ENCODE measurements at regions not wholly inside any gene's neighbourhood (a gene's known extent, or its start where the extent isn't known, plus 50 kb on each side); places are given as distances from the start of the nearest gene placed in this dataset.

- DNase-seq = no peak
Measured at GRCh38 chr2:143906850-143907249, 613.1 kb downstream of the ZEB2 start.

GRCh38 chr2:143905587-143905986 lies 614.3 kb downstream of the ZEB2 start:
- no peak for DNase-seq

GRCh38 chr2:143903172-143903856 lies 616.6 kb downstream of the ZEB2 start:
- no peak for DNase-seq

GRCh38 chr2:143901185-143901842 lies 618.6 kb downstream of the ZEB2 start:
- no peak for DNase-seq

- DNase-seq = no peak
Measured at GRCh38 chr2:143899987-143900386, 619.9 kb downstream of the ZEB2 start.

GRCh38 chr2:143893371-143893770 lies 626.5 kb downstream of the ZEB2 start:
- no peak for DNase-seq

GRCh38 chr2:143891879-143892308 lies 628.0 kb downstream of the ZEB2 start:
- no peak for DNase-seq

- no peak for DNase-seq
Measured at GRCh38 chr2:143890798-143891197, 629.1 kb downstream of the ZEB2 start.

- DNase-seq = no peak
Measured at GRCh38 chr2:143889216-143889615, 630.7 kb downstream of the ZEB2 start.

- DNase-seq = no peak
Measured at GRCh38 chr2:143885461-143885860, 634.5 kb downstream of the ZEB2 start.

GRCh38 chr2:143881246-143881645 lies 638.7 kb downstream of the ZEB2 start:
- DNase-seq = no peak

GRCh38 chr2:143877876-143878530 lies 641.9 kb downstream of the ZEB2 start:
- no peak for DNase-seq

- no peak for DNase-seq
Measured at GRCh38 chr2:143877056-143877455, 642.9 kb downstream of the ZEB2 start.

GRCh38 chr2:143875295-143876233 lies 644.4 kb downstream of the ZEB2 start:
- no peak for DNase-seq

- no peak for DNase-seq
Measured at GRCh38 chr2:143873886-143874285, 646.0 kb downstream of the ZEB2 start.

- no peak for DNase-seq
Measured at GRCh38 chr2:143870696-143871095, 649.2 kb downstream of the ZEB2 start.

- DNase-seq = no peak
Measured at GRCh38 chr2:143856978-143857377, 662.9 kb downstream of the ZEB2 start.

- no peak for DNase-seq
Measured at GRCh38 chr2:143852759-143853158, 667.2 kb downstream of the ZEB2 start.

- no peak for DNase-seq
Measured at GRCh38 chr2:143850084-143850483, 669.8 kb downstream of the ZEB2 start.

- no peak for DNase-seq
Measured at GRCh38 chr2:143847257-143847656, 672.7 kb downstream of the ZEB2 start.

GRCh38 chr2:143844986-143845385 lies 674.9 kb downstream of the ZEB2 start:
- DNase-seq = no peak

- DNase-seq = no peak
Measured at GRCh38 chr2:143843686-143844085, 676.2 kb downstream of the ZEB2 start.

GRCh38 chr2:143842836-143843235 lies 677.1 kb downstream of the ZEB2 start:
- no peak for DNase-seq
